ENCODE measurements at regions not wholly inside any gene's neighbourhood (a gene's known extent, or its start where the extent isn't known, plus 50 kb on each side); places are given as distances from the start of the nearest gene placed in this dataset.

- 0 out of 2 replicates have a peak overlapping the region, but pooled peaks have one; percentile 3 for H3K4me2 ChIP-seq
- TF ChIP-seq Cebpa-rat (IDR thresholded peaks at IDR 0.05): no peak
- no peak overlapping the region for H3K9ac ChIP-seq
- peaks cover 16% of the 10 kb centered on the region; the same call in 1 of the 2 replicates for H3K4me1 ChIP-seq
- H3K9me3 ChIP-seq: peaks cover 29% of the 10 kb centered on the region
- no peak overlapping the region for H3K27ac ChIP-seq
- H3K4me3 ChIP-seq: no peak overlapping the region
- H4K20me1 ChIP-seq: no peaks in the 10 kb centered on the region
- no peaks in the 10 kb centered on the region for H3K36me3 ChIP-seq
- H3K27me3 ChIP-seq: no peaks in the 10 kb centered on the region
Observed at GRCh38 chr3:180131169-180131568, 94.4 kb upstream of the PEX5L start.

GRCh38 chr3:180135101-180135500 is 98.4 kb upstream of the PEX5L start:
- no peak for TF ChIP-seq Cebpa-rat (IDR thresholded peaks at IDR 0.05)
- H3K27me3 ChIP-seq: no peaks in the 10 kb centered on the region
- no peaks in the 10 kb centered on the region for H3K36me3 ChIP-seq
- H4K20me1 ChIP-seq: no peaks in the 10 kb centered on the region
- no peak overlapping the region for H3K4me2 ChIP-seq
- no peak overlapping the region for H3K4me3 ChIP-seq
- H3K27ac ChIP-seq: no peak overlapping the region
- H3K9ac ChIP-seq: no peak overlapping the region
- no peaks in the 10 kb centered on the region for H3K9me3 ChIP-seq
- peaks cover 15% of the 10 kb centered on the region; the same call in 1 of the 2 replicates for H3K4me1 ChIP-seq

- H3K4me2 ChIP-seq: no peak overlapping the region
- no peaks in the 10 kb centered on the region for H3K36me3 ChIP-seq
- H4K20me1 ChIP-seq: no peaks in the 10 kb centered on the region
- H3K27ac ChIP-seq: no peak overlapping the region
- no peak overlapping the region for H3K9ac ChIP-seq
- no peak overlapping the region for H3K4me3 ChIP-seq
- TF ChIP-seq Cebpa-rat (IDR thresholded peaks at IDR 0.05): no peak
- no peaks in the 10 kb centered on the region for H3K27me3 ChIP-seq
- no peaks in the 10 kb centered on the region for H3K9me3 ChIP-seq
- H3K4me1 ChIP-seq: no peaks in the 10 kb centered on the region
Observed at GRCh38 chr3:180138871-180139270, 102.1 kb upstream of the PEX5L start.

GRCh38 chr3:180142041-180142440 is 105.3 kb upstream of the PEX5L start:
- Histone ChIP-seq H3K27me3 (no peaks in the 10 kb centered on the region), H3K9ac (no peak overlapping the region), H3K4me2 (no peak overlapping the region), H3K27ac (no peak overlapping the region), H3K4me3 (no peak overlapping the region), H4K20me1 (no peaks in the 10 kb centered on the region), H3K9me3 (0 out of 2 replicates have a peak, but pooled peaks cover 6% of the 10 kb centered on the region), H3K36me3 (no peaks in the 10 kb centered on the region), H3K4me1 (no peaks in the 10 kb centered on the region)
- TF ChIP-seq Cebpa-rat (IDR thresholded peaks at IDR 0.05): no peak

GRCh38 chr3:180142472-180142871 is 105.7 kb upstream of the PEX5L start:
- H3K9me3 ChIP-seq: 0 out of 2 replicates have a peak, but pooled peaks cover 6% of the 10 kb centered on the region
- no peak overlapping the region for H3K4me2 ChIP-seq
- no peak for TF ChIP-seq Cebpa-rat (IDR thresholded peaks at IDR 0.05)
- no peaks in the 10 kb centered on the region for H3K27me3 ChIP-seq
- H4K20me1 ChIP-seq: no peaks in the 10 kb centered on the region
- no peaks in the 10 kb centered on the region for H3K36me3 ChIP-seq
- no peak overlapping the region for H3K4me3 ChIP-seq
- H3K4me1 ChIP-seq: no peaks in the 10 kb centered on the region
- no peak overlapping the region for H3K9ac ChIP-seq
- no peak overlapping the region for H3K27ac ChIP-seq

- no peak overlapping the region for H3K4me2 ChIP-seq
- no peak overlapping the region for H3K27ac ChIP-seq
- TF ChIP-seq Cebpa-rat (IDR thresholded peaks at IDR 0.05): no peak
- peaks cover 32% of the 10 kb centered on the region for H3K9me3 ChIP-seq
- no peaks in the 10 kb centered on the region for H3K27me3 ChIP-seq
- no peaks in the 10 kb centered on the region for H4K20me1 ChIP-seq
- H3K4me3 ChIP-seq: no peak overlapping the region
- H3K4me1 ChIP-seq: peaks cover 36% of the 10 kb centered on the region
- no peaks in the 10 kb centered on the region for H3K36me3 ChIP-seq
- H3K9ac ChIP-seq: no peak overlapping the region
Observed at GRCh38 chr3:180161770-180162169, 125.0 kb upstream of the PEX5L start.

GRCh38 chr3:180175572-180175971 is 138.8 kb upstream of the PEX5L start:
- Histone ChIP-seq H3K27ac (no peak overlapping the region), H3K9me3 (no peaks in the 10 kb centered on the region), H3K27me3 (no peaks in the 10 kb centered on the region), H4K20me1 (no peaks in the 10 kb centered on the region), H3K4me1 (no peaks in the 10 kb centered on the region), H3K36me3 (no peaks in the 10 kb centered on the region), H3K4me3 (no peak overlapping the region), H3K9ac (no peak overlapping the region), H3K4me2 (no peak overlapping the region)
- TF ChIP-seq Cebpa-rat (IDR thresholded peaks at IDR 0.05): no peak

GRCh38 chr3:180176059-180176458 is 139.3 kb upstream of the PEX5L start:
- Histone ChIP-seq H3K4me1 (no peaks in the 10 kb centered on the region), H3K4me3 (no peak overlapping the region)
- TF ChIP-seq Cebpa-rat (IDR thresholded peaks at IDR 0.05): no peak

GRCh38 chr3:180177255-180177654 is 140.5 kb upstream of the PEX5L start:
- no peaks in the 10 kb centered on the region for H3K4me1 ChIP-seq
- H3K4me3 ChIP-seq: no peak overlapping the region
- H3K27ac ChIP-seq: no peak overlapping the region
- no peaks in the 10 kb centered on the region for H4K20me1 ChIP-seq
- H3K9me3 ChIP-seq: no peaks in the 10 kb centered on the region
- H3K36me3 ChIP-seq: no peaks in the 10 kb centered on the region
- TF ChIP-seq Cebpa-rat (IDR thresholded peaks at IDR 0.05): no peak
- no peak overlapping the region for H3K9ac ChIP-seq
- no peak overlapping the region for H3K4me2 ChIP-seq
- no peaks in the 10 kb centered on the region for H3K27me3 ChIP-seq

More at GRCh38 chr3:180176059-180176458, 139.3 kb upstream of the PEX5L start:
- H3K27me3 ChIP-seq: no peaks in the 10 kb centered on the region
- no peaks in the 10 kb centered on the region for H3K36me3 ChIP-seq
- H3K4me2 ChIP-seq: no peak overlapping the region
- no peak overlapping the region for H3K9ac ChIP-seq
- H3K27ac ChIP-seq: no peak overlapping the region
- H3K9me3 ChIP-seq: no peaks in the 10 kb centered on the region
- no peaks in the 10 kb centered on the region for H4K20me1 ChIP-seq

- no peak overlapping the region for H3K4me3 ChIP-seq
- H3K4me1 ChIP-seq: no peaks in the 10 kb centered on the region
- no peaks in the 10 kb centered on the region for H3K27me3 ChIP-seq
- no peak overlapping the region for H3K27ac ChIP-seq
- H3K9me3 ChIP-seq: no peaks in the 10 kb centered on the region
- H4K20me1 ChIP-seq: no peaks in the 10 kb centered on the region
- no peaks in the 10 kb centered on the region for H3K36me3 ChIP-seq
- no peak overlapping the region for H3K4me2 ChIP-seq
- no peak overlapping the region for H3K9ac ChIP-seq
- no peak for TF ChIP-seq Cebpa-rat (IDR thresholded peaks at IDR 0.05)
Observed at GRCh38 chr3:180179562-180179961, 142.8 kb upstream of the PEX5L start.

GRCh38 chr3:180180795-180181194 is 144.1 kb upstream of the PEX5L start:
- no peak for TF ChIP-seq Cebpa-rat (IDR thresholded peaks at IDR 0.05)
- H4K20me1 ChIP-seq: no peaks in the 10 kb centered on the region
- H3K9ac ChIP-seq: no peak overlapping the region
- H3K4me2 ChIP-seq: no peak overlapping the region
- H3K4me3 ChIP-seq: no peak overlapping the region
- H3K36me3 ChIP-seq: no peaks in the 10 kb centered on the region
- H3K9me3 ChIP-seq: no peaks in the 10 kb centered on the region
- H3K27ac ChIP-seq: no peak overlapping the region
- no peaks in the 10 kb centered on the region for H3K4me1 ChIP-seq
- H3K27me3 ChIP-seq: no peaks in the 10 kb centered on the region

Data from BLaER1 (cell line).